Thymus (tissue), 11 donors: ENCODE measurements at regions not wholly inside any gene's neighbourhood (a gene's known extent, or its start where the extent isn't known, plus 50 kb on each side); places are given as distances from the start of the nearest gene placed in this dataset.

Experiments used
- DNase-seq, 9 donors: peaks; one replicate each; pipeline ENCODE4 v3.0.0-alpha.2; 2013; ENCODE audit warnings: low spot score in 9 of 9, low read depth in 6 of 9, missing footprints in 1 of 9
- H3K27ac ChIP-seq, 2 donors: one replicate each; pipeline ENCODE4 v1.5.1; 2013; ENCODE audit warnings: control low read depth in 1 of 2, low read depth in 1 of 2, low read length in 1 of 2, mild to moderate bottlenecking in 1 of 2, moderate library complexity in 1 of 2
- H3K27me3 ChIP-seq, 2 donors: one replicate each; pipeline ENCODE4 v1.5.1; 2013; ENCODE audit warnings: low read length in 1 of 2; ENCODE audit not compliant: control insufficient read depth in 2 of 2, insufficient read depth in 1 of 2
- H3K36me3 ChIP-seq, 2 donors: one replicate each; pipeline ENCODE4 v1.5.1; 2013; ENCODE audit warnings: low read length in 1 of 2, mild to moderate bottlenecking in 1 of 2, moderate library complexity in 1 of 2; ENCODE audit not compliant: control insufficient read depth in 2 of 2, insufficient read depth in 2 of 2
- H3K4me1 ChIP-seq, 2 donors: one replicate each; pipeline ENCODE4 v1.5.1; 2013; ENCODE audit warnings: low read length in 2 of 2; ENCODE audit not compliant: control insufficient read depth in 2 of 2, insufficient read depth in 2 of 2
- H3K4me3 ChIP-seq, 2 donors: one replicate each; pipeline ENCODE4 v1.5.1; 2013; ENCODE audit warnings: low read length in 2 of 2, control low read depth in 1 of 2, mild to moderate bottlenecking in 1 of 2
- H3K9me3 ChIP-seq, 2 donors: one replicate each; pipeline ENCODE4 v1.5.1; 2013; ENCODE audit warnings: low read length in 1 of 2, mild to moderate bottlenecking in 1 of 2; ENCODE audit not compliant: control insufficient read depth in 2 of 2, insufficient read depth in 1 of 2
- WGBS: extraction: QIAGEN DNeasy Blood & Tissue Kit; methylation state at CpG from one replicate; pipeline ENCODE4 v1.1.7; 2013; 5-methylcytosine and 5-hydroxymethylcytosine counted together
- donor health status: healthy.

DNA sequence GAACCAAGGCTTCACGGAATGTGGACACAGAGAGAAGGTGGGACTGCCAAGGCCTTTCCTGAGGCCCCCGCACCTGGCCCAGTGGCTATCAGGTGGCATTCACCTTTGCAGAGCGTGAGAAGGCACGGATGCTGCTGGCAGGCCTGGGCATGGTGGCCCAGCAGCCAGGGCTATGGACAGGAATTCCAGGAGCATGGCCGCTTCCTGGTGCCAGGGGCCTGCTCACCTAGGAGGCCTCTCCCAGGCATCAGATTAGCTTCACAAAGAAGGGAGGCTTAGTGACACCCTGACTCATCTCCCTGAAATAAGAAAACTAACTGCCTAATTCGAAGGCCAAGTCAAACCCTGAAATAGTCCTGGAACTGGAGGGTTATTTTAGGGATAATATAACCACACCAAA lies 155.8 kb downstream of the TEX29 start:
- Histone ChIP-seq H3K36me3 (no peaks in the 10 kb centered on the region), H3K4me1 (no peaks in the 10 kb centered on the region), H3K4me3 (no peak overlapping the region), H3K9me3 (no peaks in the 10 kb centered on the region), H3K27ac (no peak overlapping the region), H3K27me3 (no peaks in the 10 kb centered on the region)
- 92% methylated on average over 6 of the region's 6 CpGs for WGBS
- no peak for DNase-seq

GRCh38 chr13:111479412-111479811 lies 159.0 kb downstream of the TEX29 start:
- 86% methylated on average over 14 of the region's 14 CpGs for WGBS
- H3K27me3 ChIP-seq: peaks cover 0 to 2% of the 10 kb centered on the region in 2 donors
- no peak for DNase-seq
- H3K36me3 ChIP-seq: no peaks in the 10 kb centered on the region
- H3K9me3 ChIP-seq: no peaks in the 10 kb centered on the region
- H3K4me1 ChIP-seq: no peaks in the 10 kb centered on the region
- no peak overlapping the region for H3K4me3 ChIP-seq
- H3K27ac ChIP-seq: no peak overlapping the region

DNA sequence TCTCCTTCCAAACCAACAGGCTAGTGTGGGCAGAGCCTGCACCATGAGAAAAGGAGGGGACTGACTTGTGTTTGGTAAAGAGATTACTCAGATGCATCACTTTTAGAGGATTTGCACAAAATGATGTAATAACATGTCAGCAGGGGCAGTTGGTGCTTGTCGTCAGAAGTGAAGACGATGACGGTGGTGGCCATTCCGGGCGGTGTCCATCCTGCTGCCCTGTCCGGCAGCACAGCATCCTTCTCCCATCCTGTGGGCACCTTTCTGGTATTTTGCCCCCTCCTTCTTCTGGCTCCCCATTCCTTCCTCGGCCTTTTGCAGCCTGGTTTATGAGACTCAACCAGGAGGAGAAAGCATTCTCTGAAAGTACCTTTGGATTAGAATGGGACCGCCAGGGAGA lies 160.1 kb downstream of the TEX29 start:
- H3K27me3 ChIP-seq: peaks cover 0 to 2% of the 10 kb centered on the region in 2 donors
- no peak overlapping the region for H3K27ac ChIP-seq
- H3K36me3 ChIP-seq: no peaks in the 10 kb centered on the region
- H3K9me3 ChIP-seq: no peaks in the 10 kb centered on the region
- WGBS: 94% methylated on average over 8 of the region's 8 CpGs
- DNase-seq: no peak
- no peaks in the 10 kb centered on the region for H3K4me1 ChIP-seq
- H3K4me3 ChIP-seq: no peak overlapping the region

- no peak overlapping the region for H3K4me3 ChIP-seq
- WGBS: 63% methylated on average over 11 of the region's 11 CpGs
- H3K36me3 ChIP-seq: no peaks in the 10 kb centered on the region
- peaks cover 0 to 1% of the 10 kb centered on the region in 2 donors for H3K9me3 ChIP-seq
- no peak for DNase-seq
- no peak overlapping the region for H3K27ac ChIP-seq
- H3K27me3 ChIP-seq: peaks cover 0 to 2% of the 10 kb centered on the region in 2 donors
- H3K4me1 ChIP-seq: no peaks in the 10 kb centered on the region
Measured at GRCh38 chr13:111480976-111481375, 160.5 kb downstream of the TEX29 start.

GRCh38 chr13:111482126-111482525 lies 161.7 kb downstream of the TEX29 start:
- DNase-seq: no peak
- no peak overlapping the region for H3K4me3 ChIP-seq
- 80% methylated on average over 6 of the region's 6 CpGs for WGBS
- no peak overlapping the region for H3K27ac ChIP-seq
- H3K27me3 ChIP-seq: peaks cover 0 to 2% of the 10 kb centered on the region in 2 donors
- H3K36me3 ChIP-seq: no peaks in the 10 kb centered on the region
- no peaks in the 10 kb centered on the region for H3K4me1 ChIP-seq
- H3K9me3 ChIP-seq: peaks cover 0 to 13% of the 10 kb centered on the region in 2 donors

DNA sequence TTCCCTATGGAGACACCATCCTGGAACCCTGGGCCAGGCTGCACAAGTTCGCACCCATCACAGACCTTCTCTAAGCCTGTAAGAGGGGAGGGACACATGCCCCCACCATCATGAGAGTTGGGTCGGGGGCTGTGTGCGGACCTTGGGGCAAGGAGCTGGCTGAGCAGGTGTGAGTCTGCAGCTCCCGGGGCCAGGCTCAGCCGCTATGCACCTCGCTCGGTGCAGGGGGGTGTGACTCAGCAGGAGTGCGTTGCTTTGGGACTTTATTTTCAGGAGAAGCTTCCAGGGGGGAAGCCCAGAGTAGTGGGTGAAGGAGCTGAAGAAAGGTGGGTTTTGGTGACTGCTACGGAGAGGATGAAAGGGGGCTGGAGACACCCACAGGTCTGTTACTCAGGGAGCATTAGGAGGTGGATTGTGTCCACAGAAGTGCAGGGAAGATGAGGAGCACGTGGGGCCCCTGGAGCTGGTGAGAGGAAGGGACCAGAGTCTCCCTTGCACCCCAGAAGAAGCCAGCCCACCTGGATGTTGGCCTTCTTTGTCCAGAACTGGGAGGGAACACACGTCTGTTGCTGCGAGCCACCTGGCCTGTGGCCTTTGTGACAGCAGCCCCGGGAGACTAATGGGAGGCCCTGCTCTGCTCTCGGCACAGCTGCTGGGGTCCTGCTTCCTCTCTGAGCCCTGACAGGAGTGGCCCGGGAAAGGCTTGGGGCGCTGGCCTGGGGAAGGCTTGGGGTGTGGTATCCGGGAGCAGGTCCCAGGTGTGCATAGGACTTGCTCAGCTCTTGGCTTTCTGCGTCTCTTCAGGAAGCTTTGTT lies 162.6 kb downstream of the TEX29 start:
- Histone ChIP-seq H3K27ac (no peak overlapping the region), H3K9me3 (peaks cover 0 to 16% of the 10 kb centered on the region in 2 donors), H3K36me3 (no peaks in the 10 kb centered on the region), H3K4me1 (no peaks in the 10 kb centered on the region), H3K27me3 (peaks cover 0 to 2% of the 10 kb centered on the region in 2 donors), H3K4me3 (no peak overlapping the region)
- WGBS: 83% methylated on average over 18 of the region's 18 CpGs
- no peak for DNase-seq

GRCh38 chr13:111483621-111483987 lies 163.2 kb downstream of the TEX29 start:
- 92% methylated on average over 7 of the region's 7 CpGs for WGBS
- Histone ChIP-seq H3K4me1 (no peaks in the 10 kb centered on the region), H3K4me3 (no peak overlapping the region), H3K27ac (no peak overlapping the region), H3K36me3 (no peaks in the 10 kb centered on the region), H3K27me3 (peaks cover 0 to 2% of the 10 kb centered on the region in 2 donors), H3K9me3 (peaks cover 0 to 16% of the 10 kb centered on the region in 2 donors)
- no peak for DNase-seq

DNA sequence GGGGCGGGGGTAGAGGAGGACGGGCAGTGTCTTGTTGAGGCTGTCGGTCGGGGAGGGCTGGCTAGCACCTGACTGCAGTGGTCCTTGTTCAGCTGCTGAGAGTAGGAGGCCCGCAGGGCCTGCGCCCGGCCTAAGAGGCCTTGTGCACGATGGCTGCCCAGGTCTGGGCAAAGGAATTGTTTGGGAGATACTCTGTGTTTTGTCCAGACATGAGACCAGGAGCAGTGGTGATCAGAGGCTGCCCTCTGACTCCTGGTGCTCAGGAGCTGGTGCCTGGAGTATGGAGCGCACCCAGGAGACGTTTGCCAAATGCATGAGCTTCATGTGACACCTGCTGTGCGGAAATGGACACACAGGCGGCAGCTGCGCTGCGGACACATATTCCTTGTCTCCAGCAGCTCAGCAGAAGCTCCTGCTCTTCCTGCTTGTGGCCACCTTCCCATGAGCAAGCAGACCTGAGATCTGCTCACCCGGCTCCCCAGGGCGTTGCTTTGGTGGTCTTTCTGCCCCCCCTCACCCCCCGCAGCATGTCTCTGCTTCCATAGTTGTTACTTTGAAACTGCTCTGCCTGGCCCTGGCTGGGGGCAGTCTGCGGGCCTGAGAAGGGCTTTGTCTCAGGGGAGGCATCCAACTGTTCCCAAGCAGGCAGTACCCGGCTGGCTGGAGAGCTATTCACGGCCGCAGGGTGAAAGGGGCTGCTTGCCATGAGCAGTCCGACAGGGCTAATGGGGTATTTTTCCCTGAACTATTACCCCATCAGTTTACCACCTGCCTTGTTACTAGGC lies 163.9 kb downstream of the TEX29 start:
- Histone ChIP-seq H3K36me3 (no peaks in the 10 kb centered on the region), H3K4me3 (no peak overlapping the region), H3K27ac (no peak overlapping the region), H3K9me3 (peaks cover 0 to 16% of the 10 kb centered on the region in 2 donors), H3K4me1 (no peaks in the 10 kb centered on the region), H3K27me3 (peaks cover 0 to 2% of the 10 kb centered on the region in 2 donors)
- DNase-seq: no peak
- WGBS: 91% methylated on average over 22 of the region's 22 CpGs

DNA sequence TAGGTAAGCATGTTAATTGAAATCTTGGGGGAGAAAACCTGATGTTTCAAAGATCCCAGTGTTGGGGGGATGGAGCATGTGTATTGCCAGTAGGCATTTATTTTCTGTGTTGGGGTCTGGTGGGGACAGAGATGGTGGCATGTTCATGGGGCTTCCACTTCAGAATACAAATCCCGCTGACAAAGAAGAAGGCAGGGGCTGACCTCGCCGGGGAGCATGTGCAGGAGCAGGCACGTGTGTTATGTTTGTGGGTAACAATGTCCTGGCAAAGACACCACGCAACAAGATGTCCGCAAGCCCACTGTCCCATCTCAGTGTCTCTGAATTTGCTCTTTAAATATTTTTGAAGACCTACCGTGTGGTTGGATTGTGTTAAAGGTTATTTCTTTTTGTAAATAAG lies 164.5 kb downstream of the TEX29 start:
- Histone ChIP-seq H3K27me3 (peaks cover 0 to 2% of the 10 kb centered on the region in 2 donors), H3K36me3 (no peaks in the 10 kb centered on the region), H3K27ac (no peak overlapping the region), H3K9me3 (peaks cover 0 to 16% of the 10 kb centered on the region in 2 donors), H3K4me3 (no peak overlapping the region), H3K4me1 (no peaks in the 10 kb centered on the region)
- WGBS: 96% methylated on average over 7 of the region's 7 CpGs
- no peak for DNase-seq
